Mucosa of rectum (tissue), 2 donors: ENCODE measurements at regions not wholly inside any gene's neighbourhood (a gene's known extent, or its start where the extent isn't known, plus 50 kb on each side); places are given as distances from the start of the nearest gene placed in this dataset.

ENCODE experiments used
- H3K27ac ChIP-seq, 2 donors: one replicate each; pipeline ENCODE4 v1.7.0; 2013; ENCODE audit warnings: inconsistent platforms in 2 of 2, low read depth in 2 of 2, low read length in 2 of 2
- H3K27me3 ChIP-seq, 2 donors: one replicate each; pipeline ENCODE4 v1.7.0; 2013; ENCODE audit warnings: low read length in 2 of 2; ENCODE audit not compliant: control insufficient read depth in 2 of 2, insufficient read depth in 2 of 2
- H3K36me3 ChIP-seq, 2 donors: one replicate each; pipeline ENCODE4 v1.7.0; 2013; ENCODE audit warnings: low read length in 2 of 2; ENCODE audit not compliant: control insufficient read depth in 2 of 2, insufficient read depth in 2 of 2
- H3K4me1 ChIP-seq, 2 donors: one replicate each; pipeline ENCODE4 v1.7.0; 2013; ENCODE audit warnings: low read length in 2 of 2, mild to moderate bottlenecking in 1 of 2; ENCODE audit not compliant: control insufficient read depth in 2 of 2, insufficient read depth in 2 of 2
- H3K4me3 ChIP-seq, 2 donors: one replicate each; pipeline ENCODE4 v1.7.0; 2013; ENCODE audit warnings: low read length in 2 of 2
- H3K9ac ChIP-seq, 2 donors: one replicate each; pipeline ENCODE4 v1.7.0; 2013; ENCODE audit warnings: low read length in 2 of 2, low read depth in 1 of 2, mild to moderate bottlenecking in 1 of 2
- H3K9me3 ChIP-seq, 2 donors: one replicate each; pipeline ENCODE4 v1.7.0; 2013; ENCODE audit warnings: low read length in 2 of 2; ENCODE audit not compliant: control insufficient read depth in 2 of 2
- donor health status: healthy.
- donor health status: Normal muscosa, but diverticular disease.

- no peak overlapping the region for H3K27ac ChIP-seq
These were observed 318.3 kb downstream of the RRAGC start for GRCh38 chr1:38541223-38541622.

GRCh38 chr1:38539931-38540330 lies 319.6 kb downstream of the RRAGC start:
- Histone ChIP-seq H3K4me1 (no peaks in the 10 kb centered on the region), H3K27me3 (peaks cover 0 to 5% of the 10 kb centered on the region in 2 donors), H3K36me3 (no peaks in the 10 kb centered on the region)

More at GRCh38 chr1:38541223-38541622, 318.3 kb downstream of the RRAGC start:
- Histone ChIP-seq H3K9me3 (no peaks in the 10 kb centered on the region), H3K9ac (no peak overlapping the region), H3K27me3 (peaks cover 0 to 5% of the 10 kb centered on the region in 2 donors), H3K4me1 (no peaks in the 10 kb centered on the region), H3K36me3 (no peaks in the 10 kb centered on the region), H3K4me3 (no peak overlapping the region)

GRCh38 chr1:38538834-38539233 lies 320.7 kb downstream of the RRAGC start:
- peaks cover 0 to 8% of the 10 kb centered on the region in 2 donors for H3K27me3 ChIP-seq
- H3K4me1 ChIP-seq = no peaks in the 10 kb centered on the region
- no peak overlapping the region for H3K9ac ChIP-seq
- H3K4me3 ChIP-seq = no peak overlapping the region
- H3K36me3 ChIP-seq = no peaks in the 10 kb centered on the region
- no peak overlapping the region for H3K27ac ChIP-seq
- no peaks in the 10 kb centered on the region for H3K9me3 ChIP-seq

More at GRCh38 chr1:38539931-38540330, 319.6 kb downstream of the RRAGC start:
- Histone ChIP-seq H3K4me3 (no peak overlapping the region), H3K9me3 (no peaks in the 10 kb centered on the region), H3K27ac (no peak overlapping the region), H3K9ac (no peak overlapping the region)

- Histone ChIP-seq H3K4me3 (no peak overlapping the region), H3K9ac (no peak overlapping the region), H3K36me3 (no peaks in the 10 kb centered on the region), H3K27ac (no peak overlapping the region), H3K27me3 (peaks cover 0 to 5% of the 10 kb centered on the region in 2 donors), H3K9me3 (no peaks in the 10 kb centered on the region), H3K4me1 (no peaks in the 10 kb centered on the region)
These were observed 323.5 kb downstream of the RRAGC start for GRCh38 chr1:38536089-38536488.

GRCh38 chr1:38534473-38534823 lies 325.1 kb downstream of the RRAGC start:
- Histone ChIP-seq H3K27me3 (peaks cover 0 to 3% of the 10 kb centered on the region in 2 donors), H3K9ac (no peak overlapping the region), H3K9me3 (no peaks in the 10 kb centered on the region), H3K4me3 (no peak overlapping the region), H3K4me1 (no peaks in the 10 kb centered on the region), H3K36me3 (no peaks in the 10 kb centered on the region), H3K27ac (no peak overlapping the region)

- no peak overlapping the region for H3K9ac ChIP-seq
- no peaks in the 10 kb centered on the region for H3K4me1 ChIP-seq
- H3K9me3 ChIP-seq = no peaks in the 10 kb centered on the region
- H3K27ac ChIP-seq = no peak overlapping the region
- H3K27me3 ChIP-seq = peaks cover 0 to 3% of the 10 kb centered on the region in 2 donors
- no peak overlapping the region for H3K4me3 ChIP-seq
- H3K36me3 ChIP-seq = no peaks in the 10 kb centered on the region
These were observed 325.6 kb downstream of the RRAGC start for GRCh38 chr1:38533772-38534472.

- Histone ChIP-seq H3K9ac (no peak overlapping the region), H3K4me1 (no peaks in the 10 kb centered on the region), H3K9me3 (no peaks in the 10 kb centered on the region), H3K4me3 (no peak overlapping the region), H3K36me3 (no peaks in the 10 kb centered on the region), H3K27me3 (peaks cover 0 to 4% of the 10 kb centered on the region in 2 donors), H3K27ac (no peak overlapping the region)
These were observed 328.6 kb downstream of the RRAGC start for GRCh38 chr1:38530957-38531356.

GRCh38 chr1:38529946-38530345 lies 329.6 kb downstream of the RRAGC start:
- no peak overlapping the region for H3K4me3 ChIP-seq
- no peaks in the 10 kb centered on the region for H3K9me3 ChIP-seq
- H3K4me1 ChIP-seq = no peaks in the 10 kb centered on the region

GRCh38 chr1:38529391-38529790 lies 330.2 kb downstream of the RRAGC start:
- H3K4me3 ChIP-seq = no peak overlapping the region
- no peak overlapping the region for H3K27ac ChIP-seq
- H3K27me3 ChIP-seq = peaks cover 0 to 4% of the 10 kb centered on the region in 2 donors
- H3K9ac ChIP-seq = no peak overlapping the region
- H3K4me1 ChIP-seq = no peaks in the 10 kb centered on the region
- no peaks in the 10 kb centered on the region for H3K9me3 ChIP-seq
- no peaks in the 10 kb centered on the region for H3K36me3 ChIP-seq

More at GRCh38 chr1:38529946-38530345, 329.6 kb downstream of the RRAGC start:
- Histone ChIP-seq H3K27ac (no peak overlapping the region), H3K9ac (no peak overlapping the region), H3K36me3 (no peaks in the 10 kb centered on the region), H3K27me3 (peaks cover 0 to 4% of the 10 kb centered on the region in 2 donors)

- no peaks in the 10 kb centered on the region for H3K9me3 ChIP-seq
- H3K27ac ChIP-seq = no peak overlapping the region
- no peaks in the 10 kb centered on the region for H3K36me3 ChIP-seq
- no peak overlapping the region for H3K4me3 ChIP-seq
- H3K27me3 ChIP-seq = peaks cover 0 to 2% of the 10 kb centered on the region in 2 donors
- no peak overlapping the region for H3K9ac ChIP-seq
- H3K4me1 ChIP-seq = no peaks in the 10 kb centered on the region
These were observed 330.9 kb downstream of the RRAGC start for GRCh38 chr1:38528623-38529022.
